Transverse colon (tissue), 3 donors: ENCODE measurements at regions not wholly inside any gene's neighbourhood (a gene's known extent, or its start where the extent isn't known, plus 50 kb on each side); places are given as distances from the start of the nearest gene placed in this dataset.

Experiments
- CTCF ChIP-seq, 5 experiments: fragments of 200-600 bp in 3 of 5; fragments of 450-650 bp in 2 of 5; sonication (generic) in 3 of 5; IDR thresholded peaks; 1 replicate in 2 of 5; 2 replicates in 3 of 5; pipeline ENCODE4 v1.5.1; 2016 to 2017; ENCODE audit warnings: antibody characterized with exemption in 5 of 5, inconsistent platforms in 3 of 5, mild to moderate bottlenecking in 2 of 5, moderate library complexity in 1 of 5
- POLR2A ChIP-seq: fragments of 450-650 bp; IDR thresholded peaks from one replicate; pipeline ENCODE4 v1.6.1; 2016; ENCODE audit warnings: antibody characterized with exemption, mild to moderate bottlenecking, moderate library complexity

- TF ChIP-seq CTCF (IDR thresholded peaks at IDR 0.05) (no peak), POLR2A (no peak)
Measured at GRCh38 chr5:143511736-143512135, 108.2 kb upstream of the NR3C1 start.
